MCF 10A (cell line): ENCODE measurements at regions not wholly inside any gene's neighbourhood (a gene's known extent, or its start where the extent isn't known, plus 50 kb on each side); places are given as distances from the start of the nearest gene placed in this dataset.
"Not testable (repeated sequence)": the region's sequence is repeated elsewhere in the genome, so short reads cannot be mapped to it uniquely, and the experiment has no call there.

Source experiments
- BruUV-seq: library from RNA; stranded (reverse); fragments of 400-500 nt; replicated peaks from 2 replicates; lab custom pipeline; 2021; lab: Mats Ljungman, UMichigan
- CTCF ChIA-PET: fragments of 300-600 bp; sonication (Branson Sonifier 250); formaldehyde crosslinking; extraction: SDS; loops from one replicate; lab custom pipeline; 2021; ENCODE audit warnings: antibody characterized with exemption, inconsistent platforms; lab: Yijun Ruan, JAX
- POLR2A ChIA-PET: fragments of 300-600, 350-650 bp; sonication (Branson Sonifier 250); formaldehyde crosslinking; extraction: SDS; loops from one replicate; lab custom pipeline; 2020; ENCODE audit warnings: antibody characterized with exemption, inconsistent platforms; lab: Yijun Ruan, JAX
- DNase-seq: peaks from one replicate; pipeline ENCODE4 v3.0.0-alpha.2; 2018; ENCODE audit not compliant: unreplicated experiment
- H3K27ac Mint-ChIP-seq: one replicate; pipeline ENCODE4 v1.8.0; 2022; ENCODE audit warnings: mild to moderate bottlenecking, low read depth, mixed read lengths; ENCODE audit not compliant: unreplicated experiment
- H3K27me3 Mint-ChIP-seq: one replicate; pipeline ENCODE4 v1.8.0; 2022; ENCODE audit warnings: mixed read lengths; ENCODE audit not compliant: insufficient read depth, unreplicated experiment
- H3K36me3 Mint-ChIP-seq: one replicate; pipeline ENCODE4 v1.8.0; 2022; ENCODE audit warnings: mild to moderate bottlenecking, moderate library complexity, mixed read lengths; ENCODE audit not compliant: insufficient read depth, unreplicated experiment
- H3K4me1 Mint-ChIP-seq: one replicate; pipeline ENCODE4 v1.8.0; 2022; ENCODE audit warnings: mixed read lengths; ENCODE audit not compliant: insufficient read depth, unreplicated experiment
- H3K4me3 Mint-ChIP-seq: one replicate; pipeline ENCODE4 v1.8.0; 2022; ENCODE audit warnings: mild to moderate bottlenecking, moderate library complexity, mixed read lengths; ENCODE audit not compliant: unreplicated experiment
- H3K9me3 Mint-ChIP-seq: one replicate; pipeline ENCODE4 v1.8.0; 2022; ENCODE audit warnings: mixed read lengths; ENCODE audit not compliant: unreplicated experiment
- intact Hi-C: fragments of 100-400 bp; cut with micrococcal nuclease; formaldehyde crosslinking; loops from 2 replicates; pipeline ENCODE4 v1.14.1; 2022
- TF ChIP-seq, protein P1 (sequence below): fragments of 200-600 bp; IDR thresholded peaks from one replicate; pipeline ENCODE4 v1.8.0; 2022; ENCODE audit warnings: antibody characterized with exemption, mild to moderate bottlenecking; ENCODE audit not compliant: unreplicated experiment

DNA sequence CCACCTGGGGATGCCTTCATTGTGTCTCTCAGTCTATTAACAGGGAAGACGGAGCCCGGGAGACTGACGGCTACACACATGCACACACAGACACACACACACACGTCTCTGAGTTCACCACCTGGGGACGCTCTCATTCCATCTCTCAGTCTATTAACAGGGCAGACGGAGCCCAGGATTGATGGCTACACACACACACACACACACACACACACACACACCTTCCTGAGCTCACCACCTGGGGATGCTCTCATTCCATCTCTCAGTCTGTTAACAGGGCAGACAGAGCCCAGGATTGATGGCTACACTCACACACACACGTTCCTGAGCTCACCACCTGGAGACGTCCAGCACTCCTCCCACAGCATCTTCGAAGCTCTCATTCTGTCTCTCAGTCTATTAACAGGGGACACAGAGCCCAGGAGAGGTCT lies 143.9 kb downstream of the OR4M2 start:
- H3K27me3 Mint-ChIP-seq: no peaks in the 10 kb centered on the region
- no peaks in the 10 kb centered on the region for H3K9me3 Mint-ChIP-seq
- peak overlapping the region; percentile 28 for H3K4me3 Mint-ChIP-seq
- H3K4me1 Mint-ChIP-seq: peaks cover 9% of the 10 kb centered on the region
- TF ChIP-seq, protein P1, sequence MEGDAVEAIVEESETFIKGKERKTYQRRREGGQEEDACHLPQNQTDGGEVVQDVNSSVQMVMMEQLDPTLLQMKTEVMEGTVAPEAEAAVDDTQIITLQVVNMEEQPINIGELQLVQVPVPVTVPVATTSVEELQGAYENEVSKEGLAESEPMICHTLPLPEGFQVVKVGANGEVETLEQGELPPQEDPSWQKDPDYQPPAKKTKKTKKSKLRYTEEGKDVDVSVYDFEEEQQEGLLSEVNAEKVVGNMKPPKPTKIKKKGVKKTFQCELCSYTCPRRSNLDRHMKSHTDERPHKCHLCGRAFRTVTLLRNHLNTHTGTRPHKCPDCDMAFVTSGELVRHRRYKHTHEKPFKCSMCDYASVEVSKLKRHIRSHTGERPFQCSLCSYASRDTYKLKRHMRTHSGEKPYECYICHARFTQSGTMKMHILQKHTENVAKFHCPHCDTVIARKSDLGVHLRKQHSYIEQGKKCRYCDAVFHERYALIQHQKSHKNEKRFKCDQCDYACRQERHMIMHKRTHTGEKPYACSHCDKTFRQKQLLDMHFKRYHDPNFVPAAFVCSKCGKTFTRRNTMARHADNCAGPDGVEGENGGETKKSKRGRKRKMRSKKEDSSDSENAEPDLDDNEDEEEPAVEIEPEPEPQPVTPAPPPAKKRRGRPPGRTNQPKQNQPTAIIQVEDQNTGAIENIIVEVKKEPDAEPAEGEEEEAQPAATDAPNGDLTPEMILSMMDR: peak; percentile 32
- intact Hi-C loops: no loop called here
- H3K27ac Mint-ChIP-seq: no peak overlapping the region
- H3K36me3 Mint-ChIP-seq: peaks cover 6% of the 10 kb centered on the region
- ChIA-PET POLR2A (interaction anchor here (1.0 to 2.6 kb wide), 3 partner anchors 8 to 1868 kb away, joined by 3 to 16 read pairs (median 8); no protein-coding TSS in a partner anchor), CTCF (interaction anchor here (0.6 to 8.6 kb wide), 19 partner anchors 12 to 1975 kb away, joined by 3 to 251 read pairs (median 4); no protein-coding TSS in a partner anchor)
- BruUV-seq: no TSS peak
- DNase-seq: peak; percentile 57

DNA sequence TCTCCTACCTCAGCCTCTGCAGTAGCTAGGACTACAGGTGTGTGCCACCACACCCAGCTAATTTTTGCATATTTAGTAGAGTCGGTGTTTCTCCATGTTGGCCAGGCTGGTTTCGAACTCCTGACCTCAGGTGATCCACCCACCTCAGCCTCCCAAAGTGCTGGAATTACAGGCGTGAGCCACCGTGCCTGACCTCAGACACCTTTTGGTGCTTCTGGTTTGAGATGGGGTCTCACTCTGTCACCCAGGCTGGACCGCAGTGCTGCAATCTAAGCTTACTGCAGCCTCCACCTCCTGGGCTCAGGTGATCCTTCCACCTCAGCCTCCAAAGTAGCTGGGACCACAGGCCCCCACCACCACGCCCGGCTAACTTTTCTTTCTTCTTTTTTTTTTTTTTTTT lies 144.6 kb downstream of the OR4M2 start:
- intact Hi-C loops, H3K4me1 Mint-ChIP-seq, H3K36me3 Mint-ChIP-seq, H3K4me3 Mint-ChIP-seq, BruUV-seq, H3K9me3 Mint-ChIP-seq, DNase-seq, H3K27me3 Mint-ChIP-seq: not testable (repeated sequence)
- ChIA-PET POLR2A (interaction anchor here (1.0 to 2.6 kb wide), 4 partner anchors 7 to 1868 kb away, joined by 3 to 16 read pairs (median 6); no protein-coding TSS in a partner anchor), CTCF (interaction anchor here (0.6 to 8.6 kb wide), 18 partner anchors 11 to 1962 kb away, joined by 3 to 251 read pairs (median 4); no protein-coding TSS in a partner anchor)
- peak overlapping the region; percentile 39 for H3K27ac Mint-ChIP-seq

DNA sequence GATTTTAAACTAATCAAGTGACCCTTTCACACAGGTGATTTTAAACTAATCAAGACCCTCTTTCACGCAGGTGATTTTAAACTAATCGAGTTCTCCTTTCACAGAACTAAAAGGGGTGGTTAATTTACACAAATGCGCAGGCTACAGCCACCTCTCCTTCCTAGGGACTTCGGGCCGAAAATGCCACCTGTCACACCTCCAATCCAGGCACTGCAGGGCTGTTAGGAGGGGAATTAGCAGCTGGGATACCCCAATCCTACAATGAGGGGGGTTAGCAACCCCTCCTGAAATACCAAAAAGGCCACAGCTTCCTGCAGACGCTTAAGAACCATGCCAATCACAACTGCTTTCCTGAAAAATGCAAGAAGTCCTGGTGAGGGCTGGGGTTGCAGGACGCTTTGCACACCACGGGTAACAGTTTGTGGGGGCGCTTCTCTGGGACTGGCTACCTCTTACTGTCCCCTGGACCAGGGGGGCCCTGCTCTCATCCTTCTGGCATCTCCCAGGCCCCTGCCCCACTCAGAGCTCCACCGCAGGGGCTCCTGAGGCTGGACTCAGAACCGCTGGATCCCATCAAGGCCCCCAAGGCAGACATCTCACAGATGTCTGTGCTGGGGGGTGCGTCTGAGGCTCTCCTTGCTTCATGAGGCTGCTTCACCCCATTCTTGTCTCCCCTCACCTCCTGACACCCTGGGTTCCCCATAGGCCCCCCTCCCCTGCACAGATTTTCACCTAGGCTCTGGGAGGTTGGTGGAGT lies 145.9 kb downstream of the OR4M2 start:
- Mint-ChIP-seq H3K27ac (peak overlapping the region; percentile 39), H3K4me3 (no peak overlapping the region), H3K4me1 (peaks cover 13% of the 10 kb centered on the region), H3K36me3 (peaks cover 6% of the 10 kb centered on the region), H3K9me3 (no peaks in the 10 kb centered on the region), H3K27me3 (no peaks in the 10 kb centered on the region)
- DNase-seq: no peak
- POLR2A ChIA-PET: interaction anchor here (1.2 kb wide), 1 partner anchor 1862 kb away, joined by 3 read pairs; no protein-coding TSS in a partner anchor
- intact Hi-C loops: no loop called here
- no TSS peak for BruUV-seq
- CTCF ChIA-PET: interaction anchor here (0.6 to 8.6 kb wide), 4 partner anchors 10 to 1871 kb away, joined by 5 to 251 read pairs (median 73); no protein-coding TSS in a partner anchor
- TF ChIP-seq, protein P1: no peak

DNA sequence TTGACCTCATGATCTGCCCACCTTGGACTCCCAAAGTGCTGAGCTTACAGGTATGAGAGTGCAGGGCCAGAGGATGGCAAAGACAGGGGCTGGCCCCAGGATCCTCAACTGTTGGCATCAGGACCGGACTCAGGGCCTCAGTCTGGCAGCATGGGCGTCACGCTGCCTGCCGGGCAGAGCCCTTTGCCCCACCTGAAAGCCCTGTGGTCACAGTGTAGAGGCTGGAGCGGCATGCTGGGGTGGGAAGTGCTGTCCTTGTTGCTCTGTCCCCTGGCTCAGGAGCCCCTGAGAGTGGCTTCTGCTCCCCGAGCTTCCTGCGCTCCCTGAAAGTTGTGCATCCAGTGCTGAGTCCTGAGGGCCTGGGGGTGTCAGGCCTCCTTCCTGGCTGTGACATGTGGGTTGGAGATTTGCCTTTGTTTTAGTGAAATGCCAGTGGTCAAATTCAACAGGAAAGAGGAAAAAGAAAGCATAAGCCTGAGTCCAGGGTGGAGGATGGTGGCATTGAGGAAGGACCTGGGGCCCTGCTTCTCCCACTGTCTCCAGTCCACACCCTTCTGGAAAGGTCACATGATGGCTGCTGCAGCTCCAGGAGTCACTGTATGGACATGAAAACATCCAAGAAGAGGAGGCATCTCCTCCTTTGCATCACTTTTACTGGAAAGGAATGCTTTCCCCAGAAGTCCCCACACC lies 147.2 kb downstream of the OR4M2 start:
- POLR2A ChIA-PET: interaction anchor here (0.7 to 1.1 kb wide), 2 partner anchors 12 to 1863 kb away, joined by 3 read pairs; no protein-coding TSS in a partner anchor
- no peaks in the 10 kb centered on the region for H3K27me3 Mint-ChIP-seq
- no peak overlapping the region for H3K4me3 Mint-ChIP-seq
- TF ChIP-seq, protein P1: no peak
- CTCF ChIA-PET: interaction anchor here (0.6 to 8.6 kb wide), 3 partner anchors 8 to 1872 kb away, joined by 3 to 251 read pairs (median 83); no protein-coding TSS in a partner anchor
- H3K27ac Mint-ChIP-seq: peak overlapping the region; percentile 76
- BruUV-seq: no TSS peak
- no peak for DNase-seq
- H3K9me3 Mint-ChIP-seq: no peaks in the 10 kb centered on the region
- H3K36me3 Mint-ChIP-seq: peaks cover 6% of the 10 kb centered on the region
- intact Hi-C loops: no loop called here
- peaks cover 26% of the 10 kb centered on the region for H3K4me1 Mint-ChIP-seq
